GM19351 (cell line): ENCODE measurements at regions not wholly inside any gene's neighbourhood (a gene's known extent, or its start where the extent isn't known, plus 50 kb on each side); places are given as distances from the start of the nearest gene placed in this dataset.
"Not testable (repeated sequence)": the region's sequence is repeated elsewhere in the genome, so short reads cannot be mapped to it uniquely, and the experiment has no call there.

ENCODE experiments used
- ATAC-seq: cut with Tn5 transposase; IDR thresholded peaks from one replicate; pipeline ENCODE4 v1.9.1; 2021; ENCODE audit warnings: mild to moderate bottlenecking, moderate library complexity; ENCODE audit not compliant: unreplicated experiment

DNA sequence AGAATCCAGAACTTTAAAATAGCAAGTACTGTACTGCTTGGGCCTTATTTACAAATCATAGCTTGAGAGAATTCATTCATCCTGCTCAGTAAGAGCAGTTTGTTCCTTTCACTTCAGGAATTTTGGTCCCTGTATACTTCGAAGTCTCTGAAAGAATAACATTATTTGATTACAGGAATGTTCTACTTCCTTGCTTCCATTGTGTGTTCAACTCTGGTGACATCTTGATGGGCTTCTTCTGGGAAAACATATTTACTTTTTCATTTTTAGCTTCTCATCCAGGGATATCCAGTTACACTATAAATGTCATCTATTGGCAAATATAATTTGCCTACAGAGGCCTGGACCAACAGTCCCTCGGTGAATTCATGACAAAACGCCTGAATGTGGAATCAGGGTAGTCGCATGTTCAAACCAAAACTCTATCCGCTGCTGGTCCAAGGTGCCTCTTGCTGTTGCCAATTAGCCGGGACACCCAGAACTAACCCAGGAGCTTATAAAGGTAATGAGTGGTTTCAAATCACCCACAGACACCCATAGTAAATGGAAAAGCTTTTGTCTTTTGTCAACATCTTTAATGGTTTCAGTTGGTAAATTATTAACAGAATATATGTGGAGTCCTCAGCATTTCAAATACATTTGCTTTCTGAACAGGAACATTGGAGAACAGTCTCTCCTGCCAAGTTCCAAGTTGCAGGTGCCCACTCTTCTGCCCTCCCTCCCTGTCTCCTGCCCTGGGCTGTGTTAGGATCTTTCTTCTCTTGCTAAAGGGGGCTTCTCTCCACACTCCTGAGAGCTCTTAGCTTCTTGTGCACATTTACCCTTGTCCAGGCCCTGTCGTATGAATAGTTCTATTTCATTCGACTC is 162.5 kb upstream of the CITED2 start:
- ATAC-seq: no peak

DNA sequence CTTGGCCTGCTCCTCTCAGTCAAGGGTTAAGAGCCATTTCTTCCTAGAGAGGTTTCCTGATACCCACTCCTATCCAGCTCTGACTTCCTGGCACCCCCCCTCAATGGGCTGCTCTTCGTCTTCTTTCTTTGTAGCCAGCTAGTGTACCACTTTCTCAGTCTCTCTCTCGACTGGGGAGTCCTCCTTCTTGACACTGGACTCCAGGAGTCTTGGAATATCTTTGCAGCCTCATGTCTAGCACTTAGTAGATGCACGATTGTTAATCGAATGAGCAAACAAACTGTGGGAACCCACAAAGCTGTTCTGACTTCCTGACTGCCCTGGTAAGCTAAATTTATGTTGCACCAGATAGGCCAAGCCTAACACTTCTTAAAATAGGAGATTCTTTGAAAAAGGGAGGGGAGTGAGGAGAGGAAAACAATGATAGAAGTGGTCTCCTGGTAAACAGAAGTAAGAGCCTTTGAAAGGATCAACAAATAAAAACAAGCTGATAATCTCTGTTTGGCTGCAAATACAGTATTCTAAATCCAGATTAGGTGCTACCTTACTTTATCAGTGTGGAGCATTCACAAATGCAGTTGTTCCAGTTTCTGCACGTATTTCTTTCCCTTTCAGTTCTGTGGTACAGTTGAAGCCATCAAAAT is 160.1 kb upstream of the CITED2 start:
- ATAC-seq: peak; percentile 43

- peak; percentile 8 for ATAC-seq
Observed at GRCh38 chr6:139533573-139534471, 159.4 kb upstream of the CITED2 start.

GRCh38 chr6:139533171-139533570 is 158.7 kb upstream of the CITED2 start:
- ATAC-seq: no peak

DNA sequence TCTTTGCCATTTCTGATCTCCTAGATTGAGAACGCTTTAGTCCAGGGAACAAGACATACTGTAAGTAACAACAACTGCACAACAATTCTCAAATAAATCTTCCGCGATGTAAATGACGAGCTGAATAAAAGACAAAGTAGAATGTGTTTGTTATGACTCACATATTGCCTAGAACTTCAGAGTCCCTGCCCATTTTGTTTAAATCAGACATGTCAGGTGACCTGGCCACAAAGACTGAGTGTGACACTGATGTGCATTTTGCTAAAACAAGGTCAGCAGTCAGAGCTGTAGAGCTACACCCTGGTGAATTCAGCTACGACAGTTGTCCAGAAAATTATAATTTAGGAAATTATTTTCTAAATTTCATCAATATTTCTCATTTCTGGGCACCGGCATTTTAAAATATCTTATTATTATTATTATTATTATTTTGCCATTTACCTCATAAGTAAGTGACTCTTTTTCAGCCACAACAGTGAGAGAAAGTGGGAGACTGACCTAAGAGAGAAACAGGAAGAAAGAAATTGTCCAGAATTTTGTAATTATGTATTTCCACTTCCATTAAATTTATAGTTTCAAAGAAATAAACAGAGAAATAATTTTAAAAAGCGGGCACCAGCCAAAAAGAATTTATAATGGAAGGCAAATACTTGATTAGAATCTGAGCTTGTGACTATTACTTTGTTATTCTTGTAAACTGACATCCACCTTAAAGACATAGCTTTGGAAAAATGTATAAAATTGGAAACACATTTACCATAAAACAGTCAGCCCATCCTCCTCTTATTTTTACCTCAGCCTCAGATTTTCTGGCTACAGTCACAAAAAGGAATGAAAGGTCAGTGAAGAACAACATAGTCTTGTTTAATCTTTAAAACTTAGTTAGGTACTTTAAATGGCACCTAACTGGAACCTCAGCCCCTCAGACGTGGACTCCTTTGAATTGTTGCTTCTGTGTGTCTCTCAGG is 157.0 kb upstream of the CITED2 start:
- ATAC-seq: peak; percentile 83

- ATAC-seq: peak; percentile 25
Observed at GRCh38 chr6:139530561-139530960, 156.1 kb upstream of the CITED2 start.

- ATAC-seq: no peak
Observed at GRCh38 chr6:139529420-139529819, 155.0 kb upstream of the CITED2 start.

- ATAC-seq: no peak
Observed at GRCh38 chr6:139528471-139528870, 154.0 kb upstream of the CITED2 start.

- no peak for ATAC-seq
Observed at GRCh38 chr6:139525415-139525814, 151.0 kb upstream of the CITED2 start.

DNA sequence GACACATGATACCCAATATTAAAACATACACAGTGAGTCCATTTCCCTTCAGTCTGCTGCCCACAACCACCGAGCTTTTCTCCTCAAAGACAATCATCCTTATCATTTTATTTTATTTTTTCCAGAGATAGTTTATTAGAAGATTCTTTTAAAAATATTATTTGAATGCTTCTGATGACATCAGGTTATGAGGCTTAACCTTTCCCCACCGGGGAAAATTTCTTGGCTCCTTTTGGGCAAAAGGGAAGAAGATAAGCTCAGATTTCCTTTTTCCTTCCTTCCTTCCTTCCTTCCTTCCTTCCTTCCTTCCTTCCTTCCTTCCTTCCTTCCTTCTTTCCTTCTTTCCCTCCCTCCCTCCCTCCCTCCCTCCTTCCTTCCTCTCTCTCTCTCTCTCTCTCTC is 149.5 kb upstream of the CITED2 start:
- no peak for ATAC-seq

GRCh38 chr6:139522511-139523220 is 148.2 kb upstream of the CITED2 start:
- no peak for ATAC-seq

DNA sequence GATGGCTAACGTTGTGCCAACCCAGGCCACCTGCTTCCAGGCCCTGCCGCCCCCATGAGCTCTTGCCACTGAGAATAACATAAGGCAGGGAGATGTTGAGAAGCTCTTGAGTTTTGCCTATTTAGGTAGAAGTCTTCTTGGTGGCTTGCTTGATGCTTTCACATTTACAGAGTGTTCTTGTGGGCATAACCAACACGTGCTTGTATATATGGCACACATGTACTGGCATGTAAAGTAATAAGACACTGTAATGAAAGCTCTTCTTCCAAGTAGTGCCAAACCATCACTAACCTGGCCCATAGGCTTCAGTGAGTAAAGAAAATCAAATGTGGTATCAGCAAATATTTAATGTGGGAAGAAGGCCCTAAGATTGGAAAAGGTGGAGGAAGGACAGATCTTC is 146.9 kb upstream of the CITED2 start:
- ATAC-seq: no peak

DNA sequence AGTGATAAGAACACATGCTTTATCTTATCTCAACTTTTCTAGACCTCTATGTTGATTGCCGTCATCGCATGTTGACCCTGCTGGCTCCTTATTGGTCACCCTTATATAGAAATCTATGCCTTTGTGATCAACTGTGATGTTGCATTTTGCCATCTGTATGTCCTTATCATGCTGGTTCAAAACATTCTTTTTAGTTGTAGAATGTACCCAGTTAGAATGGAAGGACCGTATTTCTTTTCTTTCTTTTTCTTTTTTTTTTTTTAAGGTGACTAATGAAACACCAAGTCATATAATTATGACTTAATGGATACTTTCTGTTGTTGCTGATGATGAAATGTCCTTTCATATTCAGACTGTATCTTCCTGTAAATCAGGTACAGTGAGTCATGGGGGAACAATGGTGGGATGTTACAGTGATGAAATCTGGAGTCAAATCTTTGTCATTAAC is 145.9 kb upstream of the CITED2 start:
- no peak for ATAC-seq

DNA sequence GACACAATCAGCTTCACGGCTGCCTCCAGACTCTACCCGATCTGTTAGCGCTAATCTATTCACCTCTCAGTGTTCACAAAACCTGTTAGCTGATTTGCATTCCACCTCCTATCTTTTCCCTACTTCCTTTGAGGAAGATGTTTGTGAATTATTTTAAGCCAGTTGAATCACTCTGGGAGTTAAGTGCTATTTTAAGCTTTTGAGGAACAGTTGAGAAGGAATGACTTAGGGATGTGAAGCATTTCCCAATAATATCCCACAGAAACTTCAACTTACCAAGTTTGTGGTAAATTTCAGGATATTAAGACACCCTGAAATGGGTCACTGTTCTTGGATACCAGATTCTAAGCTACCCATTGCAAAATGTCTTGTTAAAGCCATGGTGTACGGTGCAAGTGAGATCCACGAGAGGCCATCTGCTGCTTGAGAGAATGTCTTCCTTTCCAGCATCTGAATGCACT is 145.2 kb upstream of the CITED2 start:
- ATAC-seq: no peak

DNA sequence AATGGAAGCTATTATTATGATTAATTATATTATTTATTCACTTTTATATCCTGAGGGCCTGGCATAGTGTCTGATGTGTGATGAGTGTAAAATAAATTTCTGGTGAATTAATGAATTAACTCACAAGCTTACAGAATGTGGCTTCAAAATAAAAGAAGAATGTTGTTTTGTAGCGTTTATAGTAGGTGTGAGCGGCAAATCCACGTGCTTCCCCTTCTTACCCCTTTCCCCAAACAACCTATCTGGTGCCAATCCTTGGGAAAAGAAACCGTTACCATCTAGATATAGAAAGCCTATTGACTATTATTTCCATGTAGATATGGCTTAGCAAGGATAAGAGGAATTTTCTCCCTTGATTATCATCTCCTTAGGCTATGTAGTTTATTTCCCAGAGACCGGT is 144.6 kb upstream of the CITED2 start:
- no peak for ATAC-seq

GRCh38 chr6:139518556-139519091 is 144.2 kb upstream of the CITED2 start:
- no peak for ATAC-seq

DNA sequence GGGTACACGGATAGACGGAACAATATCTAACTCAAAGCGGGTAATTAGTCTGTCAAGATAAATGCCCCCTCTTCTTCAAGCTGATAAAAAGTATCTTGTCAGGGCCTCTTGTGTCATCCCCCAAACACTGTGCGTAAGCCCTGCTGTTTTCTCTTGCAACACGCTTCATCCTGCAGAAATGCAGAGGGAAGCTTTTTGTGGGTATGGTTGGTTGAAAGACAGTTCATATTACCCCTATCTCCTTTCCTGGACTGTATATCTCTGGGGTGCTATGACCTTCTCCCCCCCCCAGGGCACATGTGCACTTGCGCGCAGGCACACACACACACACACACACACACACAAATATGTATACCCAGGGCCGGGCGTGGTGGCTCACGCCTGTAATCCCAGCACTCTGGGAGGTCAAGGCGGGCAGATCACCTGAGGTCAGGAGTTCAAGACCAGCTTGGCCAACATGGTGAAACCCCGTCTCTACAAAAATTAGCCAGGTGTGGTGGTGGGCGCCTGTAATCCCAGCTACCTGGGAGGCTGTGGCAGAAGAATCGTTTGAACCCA is 143.6 kb upstream of the CITED2 start:
- ATAC-seq: not testable (repeated sequence)

DNA sequence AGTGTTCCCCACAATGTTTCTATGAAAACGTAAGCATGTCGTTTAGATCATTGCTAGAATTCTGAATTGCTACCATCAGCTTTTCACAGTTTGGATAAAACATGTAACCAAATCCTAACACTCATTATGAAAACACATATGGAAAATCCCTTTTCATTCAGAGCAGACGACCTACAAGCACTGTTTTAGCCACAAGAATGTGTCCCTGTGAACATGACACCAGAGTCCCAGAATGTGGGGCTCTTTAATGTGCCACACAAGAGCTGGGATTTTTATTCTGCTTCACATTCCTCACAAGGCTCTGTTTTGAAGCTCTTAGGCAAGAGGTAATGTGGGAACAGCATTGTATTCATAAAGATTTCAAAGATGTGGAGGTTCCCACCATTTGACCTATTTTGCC is 141.1 kb upstream of the CITED2 start:
- no peak for ATAC-seq

DNA sequence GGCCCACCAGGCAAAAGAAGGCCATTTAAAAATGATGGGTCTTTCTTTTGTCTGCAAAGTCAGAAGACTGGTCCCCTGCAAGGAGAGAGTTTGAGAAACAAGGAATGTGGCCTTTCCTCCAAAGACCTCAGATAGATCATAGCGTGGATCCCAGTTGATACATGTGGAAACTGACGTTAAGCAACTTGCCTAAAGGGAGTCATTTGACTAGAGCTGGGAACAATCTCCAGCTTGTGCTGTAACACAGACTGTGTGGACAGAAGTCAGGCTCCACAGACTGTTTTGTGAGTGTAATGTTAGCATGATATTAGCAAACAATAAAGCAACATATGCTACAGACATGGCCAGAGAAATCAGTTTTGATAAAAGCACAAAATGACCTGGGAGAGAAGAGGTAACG is 140.4 kb upstream of the CITED2 start:
- no peak for ATAC-seq
